ENCODE measurements at regions not wholly inside any gene's neighbourhood (a gene's known extent, or its start where the extent isn't known, plus 50 kb on each side); places are given as distances from the start of the nearest gene placed in this dataset.

GRCh38 chr20:22495789-22496188 lies 88.6 kb downstream of the FOXA2 start:
- H3K4me3 ChIP-seq (ENCODE audit: low read length) = no peak overlapping the region
- no peak for TF ChIP-seq ZNF274 (IDR thresholded peaks at IDR 0.05; ENCODE audit: low read depth, low read length)

- TF ChIP-seq ZNF274 (IDR thresholded peaks at IDR 0.05; ENCODE audit: low read depth, low read length) = no peak
- no peak overlapping the region for H3K4me3 ChIP-seq (ENCODE audit: low read length)
Observed at GRCh38 chr20:22495172-22495571, 89.2 kb downstream of the FOXA2 start.

GRCh38 chr20:22492497-22492896 lies 91.9 kb downstream of the FOXA2 start:
- H3K4me3 ChIP-seq (ENCODE audit: low read length) = no peak overlapping the region
- TF ChIP-seq ZNF274 (IDR thresholded peaks at IDR 0.05; ENCODE audit: low read depth, low read length) = no peak

- TF ChIP-seq ZNF274 (IDR thresholded peaks at IDR 0.05; ENCODE audit: low read depth, low read length) = no peak
- H3K4me3 ChIP-seq (ENCODE audit: low read length) = no peak overlapping the region
Observed at GRCh38 chr20:22491194-22491505, 93.2 kb downstream of the FOXA2 start.

GRCh38 chr20:22490287-22491193 lies 93.8 kb downstream of the FOXA2 start:
- TF ChIP-seq ZNF274 (IDR thresholded peaks at IDR 0.05; ENCODE audit: low read depth, low read length) = no peak
- no peak overlapping the region for H3K4me3 ChIP-seq (ENCODE audit: low read length)

- H3K4me3 ChIP-seq (ENCODE audit: low read length) = no peak overlapping the region
- no peak for TF ChIP-seq ZNF274 (IDR thresholded peaks at IDR 0.05; ENCODE audit: low read depth, low read length)
Observed at GRCh38 chr20:22489626-22490286, 94.6 kb downstream of the FOXA2 start.

GRCh38 chr20:22480336-22480735 lies 104.0 kb downstream of the FOXA2 start:
- no peak for TF ChIP-seq ZNF274 (IDR thresholded peaks at IDR 0.05; ENCODE audit: low read depth, low read length)
- no peak overlapping the region for H3K4me3 ChIP-seq (ENCODE audit: low read length)

- TF ChIP-seq ZNF274 (IDR thresholded peaks at IDR 0.05; ENCODE audit: low read depth, low read length) = no peak
Observed at GRCh38 chr20:22475662-22476061, 108.7 kb downstream of the FOXA2 start.

GRCh38 chr20:22474224-22474623 lies 110.1 kb downstream of the FOXA2 start:
- no peak overlapping the region for H3K4me3 ChIP-seq (ENCODE audit: low read length)
- no peak for TF ChIP-seq ZNF274 (IDR thresholded peaks at IDR 0.05; ENCODE audit: low read depth, low read length)

More at GRCh38 chr20:22475662-22476061, 108.7 kb downstream of the FOXA2 start:
- no peak overlapping the region for H3K4me3 ChIP-seq (ENCODE audit: low read length)

- TF ChIP-seq ZNF274 (IDR thresholded peaks at IDR 0.05; ENCODE audit: low read depth, low read length) = no peak
- H3K4me3 ChIP-seq (ENCODE audit: low read length) = no peak overlapping the region
Observed at GRCh38 chr20:22473293-22473692, 111.1 kb downstream of the FOXA2 start.

GRCh38 chr20:22472447-22473100 lies 111.8 kb downstream of the FOXA2 start:
- TF ChIP-seq ZNF274 (IDR thresholded peaks at IDR 0.05; ENCODE audit: low read depth, low read length) = no peak

GRCh38 chr20:22471156-22471836 lies 113.1 kb downstream of the FOXA2 start:
- H3K4me3 ChIP-seq (ENCODE audit: low read length) = no peak overlapping the region
- TF ChIP-seq ZNF274 (IDR thresholded peaks at IDR 0.05; ENCODE audit: low read depth, low read length) = no peak

More at GRCh38 chr20:22472447-22473100, 111.8 kb downstream of the FOXA2 start:
- no peak overlapping the region for H3K4me3 ChIP-seq (ENCODE audit: low read length)

GRCh38 chr20:22470620-22471026 lies 113.7 kb downstream of the FOXA2 start:
- TF ChIP-seq ZNF274 (IDR thresholded peaks at IDR 0.05; ENCODE audit: low read depth, low read length) = no peak
- H3K4me3 ChIP-seq (ENCODE audit: low read length) = no peak overlapping the region
